GM12878 (cell line): ENCODE measurements at regions not wholly inside any gene's neighbourhood (a gene's known extent, or its start where the extent isn't known, plus 50 kb on each side); places are given as distances from the start of the nearest gene placed in this dataset.

Experiments used
- ATAC-seq: fragments of 200-7000 bp; cut with Tn5 transposase; 3 replicates; pipeline ENCODE4 v1.9.1; 2020; ENCODE audit warnings: mild to moderate bottlenecking, moderate library complexity
- BruUV-seq: library from RNA; stranded (reverse); fragments of 400-500 nt; replicated peaks from 2 replicates; lab custom pipeline; 2021; lab: Mats Ljungman, UMichigan
- CTCF ChIA-PET: fragments of 300-600 bp; sonication (Branson Sonifier 250); formaldehyde crosslinking; extraction: SDS; loops from one replicate; lab custom pipeline; 2021; ENCODE audit warnings: inconsistent platforms; lab: Yijun Ruan, JAX
- POLR2A ChIA-PET: fragments of 350-600 bp; formaldehyde crosslinking; extraction: SDS; loops from one replicate; lab custom pipeline; 2021; ENCODE audit warnings: inconsistent platforms; lab: Charles Lee
- RAD21 ChIA-PET: fragments of 300-600 bp; sonication (Branson Sonifier 250); formaldehyde crosslinking; loops from one replicate; lab custom pipeline; 2023; ENCODE audit warnings: antibody characterized with exemption; ENCODE audit not compliant: unreplicated experiment; lab: Charles Lee
- SMC1A ChIA-PET: fragments of 300-600 bp; sonication (Branson Sonifier 250); formaldehyde crosslinking; loops from one replicate; lab custom pipeline; 2023; ENCODE audit not compliant: unreplicated experiment, uncharacterized antibody; lab: Charles Lee
- DNase-seq: peaks from one replicate; pipeline ENCODE4 v3.0.0-alpha.2; 2011; ENCODE audit warnings: low read depth, low spot score
- FAIRE-seq: peaks from 3 replicates; lab custom pipeline; 2011; peaks lifted over from hg19 to GRCh38; lab: Jason Lieb, UNC
- H2AFZ ChIP-seq: 2 replicates; pipeline ENCODE4 v1.6.0; 2011; ENCODE audit warnings: low read depth, low read length, control low read depth; ENCODE audit not compliant: control insufficient read depth
- H3K27ac ChIP-seq: 2 replicates; pipeline ENCODE4 v1.5.1; 2011; ENCODE audit warnings: control low read depth; ENCODE audit not compliant: control insufficient read depth, insufficient read depth
- H3K27me3 ChIP-seq, 2 experiments: replicated peaks in 1 of 2; 2 replicates each; pipeline versions ENCODE4 v1.6.0 to v1.6.1; 2011; ENCODE audit warnings: low read length in 1 of 2; ENCODE audit not compliant: control insufficient read depth in 2 of 2, insufficient read depth in 2 of 2
- H3K36me3 ChIP-seq, 2 experiments: 2 replicates each; pipeline ENCODE4 v1.5.1; 2011; ENCODE audit warnings: low read length in 1 of 2; ENCODE audit not compliant: control insufficient read depth in 2 of 2, insufficient read depth in 2 of 2
- H3K4me1 ChIP-seq: 2 replicates; pipeline ENCODE4 v1.6.1; 2011; ENCODE audit warnings: mild to moderate bottlenecking, low read length, moderate library complexity, mixed read lengths; ENCODE audit not compliant: control insufficient read depth, insufficient read depth
- H3K4me2 ChIP-seq: 2 replicates; pipeline ENCODE4 v1.6.0; 2011; ENCODE audit warnings: control low read depth; ENCODE audit not compliant: control insufficient read depth, insufficient read depth
- H3K4me3 ChIP-seq: fragments of 200-600 bp; sonication (generic); 2 replicates; pipeline ENCODE4 v1.5.1; 2016
- H3K79me2 ChIP-seq: 2 replicates; pipeline ENCODE4 v1.6.0; 2011; ENCODE audit warnings: low read length; ENCODE audit not compliant: control insufficient read depth, insufficient read depth
- H3K9ac ChIP-seq: 2 replicates; pipeline ENCODE4 v1.8.0; 2011; ENCODE audit warnings: low read length, control low read depth, mixed read lengths; ENCODE audit not compliant: control insufficient read depth, insufficient read depth
- H3K9me3 ChIP-seq: replicated peaks from 3 replicates; pipeline ENCODE4 v1.5.1; 2011; ENCODE audit warnings: mild to moderate bottlenecking, low read length; ENCODE audit not compliant: control insufficient read depth, insufficient read depth
- H4K20me1 ChIP-seq: 2 replicates; pipeline ENCODE4 v1.6.0; 2011; ENCODE audit not compliant: control insufficient read depth, insufficient read depth
- CREM ChIP-seq: IDR thresholded peaks from 2 replicates; pipeline ENCODE4 v1.6.1; 2014; ENCODE audit warnings: antibody characterized with exemption, low read depth
- NFYB ChIP-seq: IDR thresholded peaks from 2 replicates; pipeline ENCODE4 v1.6.1; 2011; ENCODE audit warnings: low read depth, mild to moderate bottlenecking, low read length, improper control_type of control experiment, moderate library complexity; ENCODE audit not compliant: insufficient read depth
- PML ChIP-seq: IDR thresholded peaks from 2 replicates; pipeline ENCODE4 v1.6.1; 2012; ENCODE audit warnings: low read length, inconsistent platforms
- RAD21 ChIP-seq: IDR thresholded peaks from 2 replicates; pipeline ENCODE4 v1.6.1; 2011; ENCODE audit warnings: mild to moderate bottlenecking, low read depth, low read length, moderate library complexity; ENCODE audit not compliant: insufficient read depth
- STAT3 ChIP-seq: IDR thresholded peaks from 2 replicates; pipeline ENCODE4 v1.6.1; 2011; ENCODE audit warnings: low read depth, low read length, improper control_type of control experiment
- ZNF207 ChIP-seq: fragments of 450-650 bp; IDR thresholded peaks from 2 replicates; pipeline ENCODE4 v1.6.1; 2014; ENCODE audit warnings: antibody characterized with exemption, mild to moderate bottlenecking, borderline replicate concordance
- ZNF217 ChIP-seq: fragments of 450-650 bp; IDR thresholded peaks from 2 replicates; pipeline ENCODE4 v1.6.1; 2017; ENCODE audit warnings: antibody characterized with exemption, mild to moderate bottlenecking
- ZNF384 ChIP-seq: IDR thresholded peaks from 2 replicates; pipeline ENCODE4 v1.6.1; 2012; ENCODE audit warnings: low read depth, mild to moderate bottlenecking, low read length, improper control_type of control experiment, borderline replicate concordance
- ZSCAN29 ChIP-seq: fragments of 450-650 bp; IDR thresholded peaks from 2 replicates; pipeline ENCODE4 v1.6.1; 2017; ENCODE audit warnings: mild to moderate bottlenecking, moderate library complexity
- WGBS: methylation state at CpG from one replicate; pipeline ENCODE4 v1.1.6; 2016; ENCODE audit warnings: low lambda C conversion rate; ENCODE audit not compliant: insufficient replicate concordance, insufficient coverage; ENCODE audit errors: missing lambda C conversion rate; 5-methylcytosine and 5-hydroxymethylcytosine counted together
- in situ Hi-C: fragments of 300-500 bp; cut with MboI; formaldehyde crosslinking; loops from 9 replicates; pipeline ENCODE4 v1.14.3; 2018; ENCODE audit warnings: mixed read lengths
- intact Hi-C: fragments of 100-400 bp; cut with micrococcal nuclease; formaldehyde crosslinking; loops from one replicate; pipeline ENCODE4 v1.14.2; 2022; ENCODE audit not compliant: unreplicated experiment
- TF ChIP-seq, protein P1 (sequence below): fragments of 450-650 bp; IDR thresholded peaks from 2 replicates; pipeline ENCODE4 v1.6.1; 2016; ENCODE audit warnings: mild to moderate bottlenecking

DNA sequence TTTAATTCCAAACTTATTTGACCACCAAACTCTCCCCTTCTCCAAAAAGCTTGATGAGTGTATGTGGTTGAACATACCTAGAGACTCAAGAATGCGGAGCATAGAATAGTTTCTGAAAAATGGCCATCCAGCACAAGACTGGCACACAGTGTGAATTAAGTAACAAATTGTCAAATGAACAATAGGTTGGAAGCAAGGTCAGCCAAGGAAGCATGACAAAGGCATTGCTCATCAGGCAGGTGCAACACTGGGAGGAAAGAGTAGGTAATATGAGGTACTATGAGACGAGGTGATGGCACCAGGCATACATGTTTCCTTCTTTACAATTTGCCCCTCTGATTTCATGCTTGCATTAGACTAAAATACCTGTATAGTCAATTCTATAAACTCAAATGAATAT lies 73.7 kb downstream of the DKK1 start:
- Histone ChIP-seq H3K9ac (no peak overlapping the region), H2AFZ (no peak overlapping the region), H3K4me1 (no peaks in the 10 kb centered on the region), H3K27me3 (no peaks in the 10 kb centered on the region), H3K36me3 (no peaks in the 10 kb centered on the region), H3K9me3 (no peaks in the 10 kb centered on the region), H3K27ac (no peak overlapping the region), H3K79me2 (no peaks in the 10 kb centered on the region), H3K4me2 (no peak overlapping the region), H4K20me1 (no peaks in the 10 kb centered on the region), H3K4me3 (no peak overlapping the region)
- CTCF ChIA-PET, result no interaction called here
- TF ChIP-seq PML (no peak), ZNF207 (no peak), ZNF384 (no peak), STAT3 (no peak), ZNF217 (no peak), NFYB (no peak), ZSCAN29 (no peak), RAD21 (no peak), CREM (no peak)
- TF ChIP-seq, protein P1, sequence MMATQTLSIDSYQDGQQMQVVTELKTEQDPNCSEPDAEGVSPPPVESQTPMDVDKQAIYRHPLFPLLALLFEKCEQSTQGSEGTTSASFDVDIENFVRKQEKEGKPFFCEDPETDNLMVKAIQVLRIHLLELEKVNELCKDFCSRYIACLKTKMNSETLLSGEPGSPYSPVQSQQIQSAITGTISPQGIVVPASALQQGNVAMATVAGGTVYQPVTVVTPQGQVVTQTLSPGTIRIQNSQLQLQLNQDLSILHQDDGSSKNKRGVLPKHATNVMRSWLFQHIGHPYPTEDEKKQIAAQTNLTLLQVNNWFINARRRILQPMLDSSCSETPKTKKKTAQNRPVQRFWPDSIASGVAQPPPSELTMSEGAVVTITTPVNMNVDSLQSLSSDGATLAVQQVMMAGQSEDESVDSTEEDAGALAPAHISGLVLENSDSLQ, result no peak
- intact Hi-C loops (no loop called here), in situ Hi-C loops (no loop called here)
- FAIRE-seq (no peak), DNase-seq (no peak), ATAC-seq (no peak)
- POLR2A ChIA-PET, result no interaction called here
- RAD21 ChIA-PET, result no interaction called here
- no TSS peak for BruUV-seq
- SMC1A ChIA-PET, result no interaction called here
- 35% methylated on average over 2 of the region's 2 CpGs for WGBS
